ENCODE measurements at regions not wholly inside any gene's neighbourhood (a gene's known extent, or its start where the extent isn't known, plus 50 kb on each side); places are given as distances from the start of the nearest gene placed in this dataset.

DNA sequence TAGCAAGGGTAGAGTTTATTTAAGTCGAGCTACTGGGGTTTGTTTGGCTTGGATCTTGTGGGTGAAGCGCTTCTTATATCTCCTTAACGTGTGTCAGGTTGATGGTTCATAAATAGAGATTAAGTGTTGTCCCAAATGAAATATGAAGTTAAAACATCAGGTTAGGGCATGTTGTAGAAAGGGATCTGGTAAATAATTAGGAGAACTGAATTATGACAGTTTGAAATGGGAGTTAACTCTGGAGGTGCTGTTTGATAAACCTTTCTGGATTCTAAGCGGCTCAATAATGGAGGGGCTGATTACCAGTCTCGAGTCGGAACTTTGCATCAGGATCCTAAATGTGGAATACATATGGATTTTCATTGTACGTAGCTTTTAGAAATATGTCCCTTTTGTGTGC lies 717.0 kb upstream of the WWC1 start:
- DNase-seq, result no peak

DNA sequence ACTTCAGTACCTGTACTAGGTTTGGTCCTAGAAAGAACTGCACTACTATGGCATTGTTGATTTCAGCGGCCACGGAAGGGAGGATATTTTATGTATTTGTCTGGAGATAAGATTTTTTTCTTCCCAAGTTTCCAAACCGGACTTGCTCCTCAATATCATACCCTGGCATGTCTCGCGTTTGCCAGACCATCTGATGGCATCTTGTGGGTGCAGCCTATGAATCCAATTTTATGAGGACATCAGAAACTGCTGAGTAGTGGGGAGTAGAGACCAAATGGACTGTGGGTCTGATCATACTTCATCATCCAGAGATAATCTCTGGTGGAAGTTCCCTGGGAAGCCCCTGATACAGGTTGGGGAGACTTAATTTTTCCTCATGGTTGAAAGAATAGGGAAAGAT lies 716.1 kb upstream of the WWC1 start:
- DNase-seq, result no peak

DNA sequence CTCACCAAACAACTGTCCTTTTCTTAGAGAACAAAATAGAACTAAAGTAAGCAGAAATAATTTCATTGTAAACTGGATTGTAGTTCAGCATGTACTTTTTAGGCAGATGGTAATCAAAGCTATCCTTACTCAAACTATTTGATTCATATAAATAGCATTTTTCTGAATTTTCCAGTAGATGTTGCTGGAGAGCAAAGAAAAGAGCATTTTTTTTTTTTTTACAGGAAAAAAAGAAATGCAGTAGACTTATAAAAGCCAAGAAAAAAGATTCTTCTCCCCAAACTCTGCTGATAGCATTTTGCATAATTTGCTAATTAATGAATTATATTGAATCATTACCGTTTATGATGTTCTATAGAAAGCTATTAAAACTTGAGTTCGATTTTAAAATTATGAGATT lies 715.3 kb upstream of the WWC1 start:
- no peak for DNase-seq

DNA sequence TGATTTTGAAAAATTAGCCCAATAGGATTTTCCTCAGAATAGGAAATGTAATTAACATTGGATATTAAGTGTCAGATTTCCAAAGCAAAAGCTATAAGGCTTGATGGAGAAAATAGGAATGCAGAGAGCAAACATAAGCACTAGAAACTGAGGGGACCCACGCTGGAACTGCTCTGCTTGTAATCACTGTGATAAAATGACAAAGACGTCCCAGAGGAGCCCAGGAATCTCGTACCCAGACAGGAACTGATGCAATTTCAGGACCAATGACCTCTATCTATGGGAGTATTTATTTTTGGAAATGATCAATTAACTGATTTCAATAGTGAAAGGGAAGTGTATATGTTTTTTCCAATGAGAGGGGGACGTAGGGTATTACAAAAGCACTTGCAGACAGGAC lies 714.5 kb upstream of the WWC1 start:
- DNase-seq, result no peak

DNA sequence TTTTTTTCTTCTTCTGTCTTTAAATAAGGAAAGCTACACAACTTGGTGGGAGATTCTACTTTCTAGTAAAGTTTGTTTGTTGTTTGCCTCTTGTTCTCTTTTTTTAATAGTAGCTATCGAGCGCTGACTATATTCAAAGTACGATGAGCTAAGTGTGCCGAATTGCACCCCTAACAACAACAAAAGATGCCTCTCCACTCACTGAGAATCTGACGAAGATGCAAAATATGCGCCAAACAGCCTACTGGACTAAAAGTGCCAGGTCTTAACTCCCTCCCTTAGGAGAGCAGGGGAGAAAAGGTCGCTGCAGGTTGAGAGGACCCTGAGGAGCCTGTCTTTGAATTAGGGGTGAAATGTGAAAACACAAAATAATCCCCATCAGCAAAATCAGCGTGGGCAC lies 713.8 kb upstream of the WWC1 start:
- no peak for DNase-seq

DNA sequence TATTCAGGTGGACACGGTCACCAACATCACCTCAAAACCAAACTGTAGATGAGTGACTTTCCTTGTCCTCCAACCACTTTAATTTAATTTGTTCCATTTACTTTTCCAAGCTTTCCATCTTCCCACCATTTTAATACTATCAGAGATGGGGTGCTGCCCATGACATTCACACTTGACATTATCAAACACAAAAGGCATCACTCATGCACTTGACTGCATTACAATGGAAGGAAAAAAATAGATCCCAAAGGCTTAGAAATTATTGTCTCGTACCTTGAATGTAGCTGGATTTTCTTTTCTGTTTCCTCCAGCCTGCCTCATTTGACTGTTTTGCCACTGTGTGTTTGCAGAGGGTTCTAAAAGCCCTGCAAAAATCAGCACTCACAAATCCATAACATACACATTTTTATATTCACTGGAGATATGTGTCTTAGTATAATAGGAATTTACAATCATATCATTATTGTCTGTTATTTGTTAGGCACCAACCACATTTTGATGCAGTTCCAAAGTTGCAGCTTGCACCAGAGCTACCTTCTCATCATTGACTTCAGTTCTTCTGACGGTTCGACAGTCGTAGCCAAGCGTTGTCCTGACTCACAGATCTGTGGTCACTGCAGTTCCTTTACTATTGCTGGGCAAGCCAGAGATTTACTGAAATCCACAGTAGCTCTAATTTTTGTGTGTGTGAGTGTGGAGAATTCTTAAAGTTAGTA lies 712.3 kb upstream of the WWC1 start:
- DNase-seq, result no peak

DNA sequence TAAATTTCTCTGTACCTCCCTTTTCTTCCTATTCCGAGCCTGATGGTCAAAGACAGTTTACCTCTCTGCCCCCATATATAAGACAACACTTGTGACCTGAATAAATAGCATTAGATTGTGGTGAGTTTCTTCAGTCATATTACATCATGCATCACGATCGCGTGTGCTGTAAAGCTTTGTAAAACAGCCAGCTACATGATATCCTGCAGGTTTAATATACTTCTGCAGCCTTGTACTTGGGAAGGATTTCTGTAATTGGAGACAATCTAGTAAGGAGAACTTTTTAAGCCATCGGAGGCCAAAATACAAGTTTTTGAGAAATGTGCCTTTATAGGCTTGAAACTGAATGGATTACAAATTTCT lies 711.8 kb upstream of the WWC1 start:
- no peak for DNase-seq

DNA sequence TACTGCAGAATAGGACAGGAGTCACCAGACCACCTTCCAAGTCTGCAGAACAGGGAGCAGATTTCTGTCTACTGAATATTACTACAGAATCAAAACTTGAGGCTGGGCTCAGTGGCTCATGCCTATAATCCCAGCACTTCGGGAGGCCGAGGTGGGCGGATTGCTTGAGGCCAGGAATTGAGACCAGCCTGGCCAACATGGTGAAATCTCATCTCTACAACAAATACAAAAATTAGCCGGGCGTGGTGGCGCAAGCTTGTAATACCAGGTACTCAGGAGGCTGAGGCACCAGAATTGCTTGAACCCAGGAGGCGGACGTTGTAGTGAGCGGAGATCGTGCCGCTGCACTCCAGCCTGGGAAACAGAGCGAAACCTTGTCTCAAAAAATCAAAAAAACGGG lies 710.8 kb upstream of the WWC1 start:
- no peak for DNase-seq

DNA sequence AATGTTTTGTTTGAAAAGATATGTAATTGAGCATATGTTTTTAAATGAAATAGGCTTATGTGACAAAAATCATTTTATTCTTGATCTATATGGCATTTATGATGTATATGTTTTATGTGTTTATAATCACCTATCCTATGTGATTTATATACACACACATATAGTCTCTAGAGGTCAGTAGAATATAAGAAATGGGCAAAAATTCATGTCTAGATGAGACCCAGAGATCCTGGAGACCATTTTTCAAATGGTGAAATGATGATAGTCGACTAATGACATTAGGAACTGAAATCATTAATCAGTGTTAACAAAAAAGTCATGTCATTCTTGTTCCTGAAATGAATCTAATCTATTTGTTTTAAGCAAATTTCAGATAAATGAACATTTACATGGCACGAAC lies 709.2 kb upstream of the WWC1 start:
- no peak for DNase-seq

DNA sequence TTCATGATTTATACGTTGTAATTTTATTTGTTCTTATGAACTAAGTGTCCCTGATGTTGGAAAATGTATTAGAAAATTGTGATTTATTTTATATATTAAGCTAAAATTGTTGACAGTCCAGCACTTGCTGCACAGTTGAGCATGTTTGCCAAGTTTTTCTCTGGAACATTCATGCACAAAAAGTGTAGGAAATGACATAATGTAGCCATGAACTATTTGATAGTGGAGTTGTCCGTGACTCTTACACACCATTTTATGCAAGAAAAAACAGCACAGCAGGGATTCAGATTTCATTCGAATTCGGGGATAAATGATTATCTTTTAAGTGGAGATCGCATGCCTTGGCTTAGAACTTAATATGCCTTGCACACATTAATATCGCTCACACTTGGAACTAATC lies 708.6 kb upstream of the WWC1 start:
- DNase-seq, result no peak

DNA sequence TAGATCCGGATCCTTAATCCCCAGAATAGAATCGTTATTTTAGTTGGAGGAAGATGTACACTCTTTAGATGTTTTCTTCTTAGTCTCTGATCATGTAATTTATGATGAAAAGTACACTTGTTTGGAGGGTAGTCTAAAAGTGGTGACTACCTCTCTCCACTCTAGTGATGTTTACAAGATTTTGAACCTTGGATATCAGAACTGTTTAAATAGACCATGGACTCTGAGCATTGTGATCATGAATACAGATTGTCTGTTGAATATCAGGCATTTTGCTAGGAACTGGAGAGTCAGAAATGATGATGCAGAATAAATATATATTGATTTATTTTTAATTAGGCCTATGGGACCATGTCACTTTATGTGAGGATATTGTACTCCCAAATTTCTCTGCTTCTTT lies 706.3 kb upstream of the WWC1 start:
- no peak for DNase-seq

DNA sequence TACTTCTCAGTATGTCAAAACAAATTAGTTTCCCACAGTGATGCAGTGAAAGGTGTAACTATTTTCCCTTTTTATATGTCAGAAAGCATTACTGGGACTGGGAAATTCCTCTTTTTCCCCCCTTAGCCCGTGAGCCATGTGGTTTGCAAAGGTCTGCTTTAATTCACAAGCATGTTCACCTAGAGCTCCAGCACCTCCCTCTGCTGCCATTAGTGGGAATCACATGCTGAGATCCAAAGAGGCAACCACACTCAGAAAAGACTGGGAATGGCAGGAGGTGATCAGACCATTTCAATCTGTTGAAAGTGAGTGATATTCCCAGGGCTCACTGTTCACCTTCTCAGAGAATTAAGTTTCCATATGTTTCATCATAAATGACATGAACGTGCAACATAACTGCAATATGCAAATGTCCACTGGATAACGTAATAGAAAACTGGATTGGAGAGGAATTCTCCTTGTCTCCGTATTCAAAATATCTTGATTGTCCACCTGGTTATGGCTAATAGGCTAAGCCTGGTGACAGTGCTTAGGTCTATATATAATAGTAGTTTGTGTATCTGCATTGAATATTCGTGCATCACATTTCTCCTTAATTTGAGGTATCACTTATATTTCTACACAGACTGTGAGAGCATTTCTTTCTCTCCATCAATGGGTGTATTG lies 703.5 kb upstream of the WWC1 start:
- DNase-seq, result no peak

DNA sequence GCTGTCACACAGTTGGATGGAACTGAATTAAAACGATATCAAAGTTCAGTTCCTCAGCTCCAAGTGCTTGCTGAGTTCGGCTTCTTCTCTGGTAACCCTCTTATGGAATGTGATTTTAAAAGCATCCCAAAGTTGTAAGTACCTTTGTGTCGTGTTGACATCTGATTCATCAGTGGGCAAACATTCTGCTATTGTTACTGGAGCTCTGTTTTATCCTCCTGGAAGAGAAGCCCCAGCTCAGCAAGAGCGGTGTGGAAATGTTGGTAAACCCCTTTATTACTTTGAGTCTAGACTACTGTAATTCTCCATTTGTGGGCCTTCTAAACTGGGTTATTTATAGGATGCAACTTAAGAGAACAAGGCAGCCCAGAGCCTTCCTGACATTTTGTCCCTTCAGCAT lies 699.3 kb upstream of the WWC1 start:
- DNase-seq, result no peak

DNA sequence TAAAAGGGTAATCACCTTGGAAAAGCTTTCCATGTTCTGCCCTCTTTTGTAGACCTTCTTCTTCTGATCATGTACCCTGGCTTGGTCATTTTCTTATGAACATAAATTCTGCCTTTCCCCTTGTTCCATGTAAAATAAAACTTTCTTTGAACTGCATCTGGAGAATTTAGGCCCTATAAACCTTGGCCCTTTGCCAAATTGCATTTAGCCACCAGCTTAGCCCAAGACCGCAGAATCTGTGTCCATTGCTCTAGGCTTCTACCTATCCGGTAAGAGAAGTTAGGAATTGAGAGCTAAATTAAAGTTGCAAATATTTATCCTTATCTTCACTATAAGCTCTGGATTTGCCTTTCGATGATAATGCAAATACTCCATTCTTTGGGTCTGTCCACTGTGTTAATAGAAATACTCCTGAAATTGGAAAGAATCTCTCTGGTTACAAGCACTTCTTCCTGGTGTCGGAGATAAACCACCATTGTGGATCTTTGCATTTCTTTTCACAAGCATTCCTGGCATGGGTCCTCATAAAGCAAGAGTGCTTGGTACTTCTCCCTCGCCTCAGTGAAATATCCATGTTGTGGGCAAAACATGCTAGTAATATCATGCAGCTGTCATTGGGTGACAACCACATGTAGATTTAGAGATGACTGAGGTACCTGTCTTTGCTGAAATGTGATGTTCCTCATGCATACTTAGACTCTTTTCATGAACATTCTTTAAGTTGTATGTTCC lies 698.0 kb upstream of the WWC1 start:
- no peak for DNase-seq

DNA sequence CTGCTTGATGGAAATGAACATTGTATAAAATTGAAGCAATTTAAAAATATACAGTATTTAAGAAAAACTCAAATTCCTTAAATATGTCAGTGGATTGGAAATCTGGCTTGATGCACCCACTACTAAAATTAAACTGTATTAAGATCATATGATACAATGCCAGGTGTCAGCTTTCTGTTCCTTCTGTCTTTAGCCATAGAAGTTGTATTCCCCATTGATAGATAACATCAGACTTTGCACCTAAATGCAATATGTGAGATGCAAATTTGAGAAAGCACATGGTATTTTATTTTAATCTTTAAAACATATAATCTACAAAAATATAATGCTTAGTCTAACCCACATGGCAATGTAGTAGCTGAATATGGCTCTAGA lies 697.4 kb upstream of the WWC1 start:
- DNase-seq, result no peak

DNA sequence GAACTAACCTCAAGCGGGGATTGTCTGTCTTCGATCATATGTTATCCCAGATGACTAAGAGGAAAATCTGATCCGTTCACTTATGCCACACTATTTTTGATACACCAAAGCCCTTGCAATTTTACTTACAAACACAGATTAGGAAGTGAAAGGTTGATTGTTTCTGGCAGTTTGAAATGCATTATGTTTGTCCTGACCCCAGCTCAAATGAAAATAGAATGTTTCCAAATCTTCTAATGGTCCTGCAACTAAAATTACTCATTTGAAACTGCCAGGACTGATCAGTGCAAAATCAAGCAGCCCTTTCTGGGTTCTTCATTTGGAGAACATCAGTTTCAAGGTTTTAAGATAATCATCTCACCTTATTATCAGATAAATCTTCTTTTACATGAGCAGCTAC lies 696.7 kb upstream of the WWC1 start:
- DNase-seq, result no peak

DNA sequence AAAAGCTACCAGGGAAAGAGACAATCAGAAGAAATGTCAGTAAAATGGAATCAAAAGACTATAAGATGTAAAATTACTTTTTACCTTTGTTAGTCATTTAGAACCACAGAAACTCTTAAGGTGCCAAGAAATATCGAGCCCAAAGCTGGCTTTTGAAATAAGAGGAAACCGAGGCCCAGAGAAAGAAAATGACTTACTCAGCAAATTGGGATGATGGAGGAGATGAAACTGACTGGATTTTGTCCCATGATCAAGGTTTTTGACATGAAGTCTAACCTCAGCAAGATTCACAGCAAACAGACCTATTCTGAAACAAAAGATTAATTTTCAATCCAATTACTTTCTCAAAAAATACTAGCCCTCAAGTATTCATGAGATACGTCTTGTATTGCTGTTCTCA lies 696.2 kb upstream of the WWC1 start:
- no peak for DNase-seq

DNA sequence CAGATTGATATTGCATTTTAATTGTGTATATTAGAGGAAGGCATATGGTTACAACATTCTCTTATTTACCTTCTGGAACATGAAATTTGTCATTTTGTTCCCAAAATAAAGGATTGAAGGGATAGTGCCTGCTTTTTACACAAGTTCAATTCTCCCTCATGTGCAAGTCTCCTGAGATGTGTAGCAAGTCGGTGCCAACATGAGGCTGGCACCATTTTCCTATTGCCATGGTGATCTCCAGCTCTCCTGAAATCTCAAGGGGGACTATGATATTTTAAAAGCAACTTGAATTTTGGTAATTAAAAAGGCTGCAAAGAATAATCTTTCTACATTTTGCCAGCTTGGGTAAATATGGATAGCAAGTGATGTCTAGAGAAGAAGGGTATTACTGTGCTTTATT lies 693.3 kb upstream of the WWC1 start:
- DNase-seq, result no peak

DNA sequence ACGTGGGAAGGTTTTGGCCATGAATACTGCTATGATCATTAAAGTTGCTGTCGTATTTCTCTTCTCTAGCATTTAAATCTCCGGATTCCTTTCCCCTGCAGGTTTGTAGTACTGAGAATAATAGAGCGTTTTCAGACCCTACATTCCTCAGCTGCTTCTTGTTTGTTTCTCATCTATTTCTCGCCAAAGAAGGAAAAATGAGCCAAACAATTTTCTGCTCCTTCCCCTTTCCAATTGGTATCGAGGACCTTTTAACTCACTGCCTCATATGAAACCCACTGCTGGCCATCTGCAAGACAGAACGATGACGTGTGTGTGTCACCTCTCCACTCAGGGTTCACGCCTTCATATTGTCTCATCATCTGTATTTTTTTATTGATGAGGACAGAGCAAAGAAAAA lies 689.4 kb upstream of the WWC1 start:
- DNase-seq, result no peak

DNA sequence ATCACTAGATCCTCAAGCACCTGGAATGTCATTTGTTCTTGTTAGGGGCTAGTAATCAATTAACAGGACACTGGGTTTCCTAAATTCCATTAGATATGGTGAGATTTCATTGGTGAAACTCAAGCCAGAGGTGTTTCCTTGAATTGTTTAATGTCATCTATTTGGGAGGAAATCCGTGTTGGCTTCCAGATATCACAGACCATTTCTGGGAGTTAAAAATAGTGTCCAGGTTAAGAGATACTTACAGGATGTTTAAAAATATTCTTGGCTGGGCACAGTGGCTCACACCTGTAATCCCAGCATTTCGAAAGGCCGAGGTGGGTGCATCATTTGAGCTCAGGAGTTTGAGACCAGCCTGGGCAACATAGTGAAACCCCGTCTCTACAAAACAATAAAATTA lies 688.3 kb upstream of the WWC1 start:
- no peak for DNase-seq

DNA sequence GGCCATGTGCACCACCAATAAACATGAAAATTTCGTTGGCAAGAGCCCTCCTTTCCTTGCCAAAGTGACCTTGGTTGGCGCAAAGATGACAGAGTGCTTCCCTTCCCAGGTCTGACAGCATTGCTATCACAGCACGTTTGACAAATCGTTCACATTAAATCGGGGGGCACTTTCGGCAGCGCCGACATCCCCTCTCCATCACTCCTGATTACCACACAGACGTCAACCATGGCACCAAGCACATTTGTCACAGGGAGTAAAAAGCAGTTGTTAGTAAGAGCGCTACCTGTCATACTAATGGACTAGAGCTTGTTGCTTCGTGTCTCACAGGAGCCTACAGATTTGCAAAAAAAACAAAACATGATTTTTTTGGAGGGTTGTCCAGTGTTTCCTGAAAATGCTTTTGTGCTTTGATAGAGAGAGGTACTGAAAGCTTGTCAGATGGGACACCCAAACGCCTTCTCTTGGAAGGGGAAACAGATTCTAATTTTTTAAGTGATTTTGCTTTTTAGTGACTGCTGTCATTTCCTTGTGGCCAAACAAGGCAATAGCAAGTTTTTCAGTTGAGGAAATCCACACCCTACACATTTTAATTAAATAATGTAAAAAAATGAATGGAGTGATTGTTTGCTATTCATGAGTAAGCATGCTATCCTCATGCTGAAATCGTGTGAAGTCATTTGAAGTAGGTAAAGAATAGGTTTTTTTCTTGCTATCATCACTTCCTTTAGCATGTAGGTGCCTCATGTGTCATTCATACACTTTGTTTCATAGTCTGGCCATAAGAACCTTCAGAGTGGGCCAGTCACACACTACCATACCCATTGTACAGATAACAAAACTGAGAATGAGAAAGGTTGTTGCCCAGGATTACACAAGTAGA lies 682.8 kb upstream of the WWC1 start:
- DNase-seq, result no peak

DNA sequence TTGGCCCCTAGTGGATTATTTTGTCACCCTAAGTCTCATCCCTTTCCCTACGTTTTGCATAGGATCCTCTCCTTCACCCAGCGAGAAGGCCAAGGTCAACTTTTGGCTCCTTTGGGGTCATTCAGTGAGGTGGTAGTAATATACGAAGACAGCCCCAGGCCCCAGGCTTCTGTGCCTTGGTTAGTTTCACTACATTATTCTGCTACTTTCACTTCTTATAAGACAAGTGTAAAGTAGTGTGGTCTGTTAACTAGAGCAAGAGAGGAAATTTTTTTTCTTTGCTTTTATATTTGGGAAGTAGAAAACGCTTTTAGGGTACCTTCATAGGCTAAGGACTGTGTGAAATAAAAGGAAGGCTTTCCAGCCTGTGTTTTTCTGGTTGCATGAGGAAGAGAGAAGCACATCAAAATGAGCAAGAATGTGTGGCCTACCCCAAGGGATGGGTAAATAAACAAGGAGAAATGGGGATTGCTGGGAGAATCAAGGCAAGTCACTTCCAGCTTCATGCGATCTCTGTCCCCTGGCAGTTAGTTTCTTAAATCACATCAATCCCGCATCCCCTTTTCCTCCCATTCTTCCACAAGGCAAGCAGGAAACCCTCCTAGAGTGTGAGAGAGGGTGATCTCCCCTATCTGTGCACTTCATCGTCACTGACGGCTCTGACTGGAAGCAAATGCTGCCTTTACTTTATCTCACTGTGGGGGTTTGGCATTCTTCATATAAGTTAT lies 677.0 kb upstream of the WWC1 start:
- DNase-seq, result no peak

Data from CD4-positive, alpha-beta T cell treated with Interleukin-6 for 4 hours (primary cell).